ENCODE measurements at regions not wholly inside any gene's neighbourhood (a gene's known extent, or its start where the extent isn't known, plus 50 kb on each side); places are given as distances from the start of the nearest gene placed in this dataset.

DNA sequence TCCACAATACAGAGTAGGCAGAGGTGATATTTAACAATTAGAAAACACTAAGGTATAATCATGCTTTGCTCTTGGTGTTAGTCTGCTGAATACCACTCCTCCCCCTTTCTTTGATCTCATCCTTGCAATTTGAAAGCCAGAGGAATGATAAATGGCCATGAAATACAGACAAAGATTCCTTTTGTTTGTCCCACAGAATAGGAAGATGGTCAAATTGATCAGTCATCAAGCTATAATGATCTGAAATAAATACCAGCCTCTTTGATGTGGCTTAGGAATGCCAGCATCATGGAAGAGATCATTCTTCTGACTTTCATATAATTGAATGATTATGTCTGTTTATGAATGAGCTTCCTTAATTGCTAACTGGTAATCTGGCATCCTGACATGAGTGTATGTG lies 1541.7 kb upstream of the CDH8 start:
- DNase-seq = no peak

GRCh38 chr16:63575041-63575440 lies 1538.8 kb upstream of the CDH8 start:
- no peak for DNase-seq

DNA sequence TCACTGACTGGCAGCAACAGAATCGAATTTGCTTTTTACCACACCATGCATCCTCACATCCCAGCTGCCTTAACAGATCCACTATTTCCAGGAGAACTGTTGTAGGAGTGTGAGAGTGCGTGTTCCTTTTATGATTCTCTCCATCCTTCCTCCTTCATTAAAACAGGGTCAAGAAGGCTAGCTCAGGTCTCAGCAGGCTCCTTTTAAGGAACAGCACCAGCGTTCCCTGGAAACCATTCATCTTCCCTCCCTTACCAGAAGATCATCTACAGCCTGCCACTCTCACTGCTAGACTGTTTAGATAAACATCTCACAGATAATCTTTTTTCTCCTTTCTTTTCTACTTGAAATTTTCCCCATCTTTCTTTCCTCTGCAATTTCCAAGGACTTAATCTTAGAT lies 1531.9 kb upstream of the CDH8 start:
- DNase-seq = no peak

DNA sequence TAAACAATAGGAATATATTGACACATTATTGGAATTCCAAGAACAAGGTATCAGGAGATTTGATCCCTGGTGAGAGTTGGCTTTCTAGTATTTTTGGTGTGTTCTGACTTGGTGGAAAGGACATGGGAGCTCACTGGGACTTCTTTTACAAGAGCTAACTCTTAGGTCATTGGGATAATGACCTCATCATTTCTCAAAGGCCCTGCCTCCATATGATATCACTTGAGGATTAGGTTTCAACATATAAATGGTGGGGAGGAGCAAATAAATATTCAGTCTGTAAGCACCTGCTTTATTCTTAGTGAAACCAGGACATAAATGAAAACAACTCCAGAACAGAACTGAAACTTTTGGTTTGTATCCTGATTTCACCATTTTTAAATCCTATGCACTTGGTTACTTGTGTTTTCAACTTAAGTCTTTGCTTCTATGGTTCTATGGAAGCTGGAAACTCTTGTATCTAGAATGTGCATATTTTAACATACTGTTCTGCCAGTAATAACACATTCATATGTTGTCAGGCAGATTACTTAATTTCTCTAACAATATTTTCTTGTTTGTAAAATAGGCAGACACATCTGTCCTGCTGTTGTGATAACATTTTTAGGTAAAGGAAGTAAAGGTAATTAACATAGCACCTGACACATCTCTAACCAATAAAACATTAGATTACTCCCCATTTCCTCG lies 1527.7 kb upstream of the CDH8 start:
- no peak for DNase-seq

GRCh38 chr16:63553980-63554379 lies 1517.7 kb upstream of the CDH8 start:
- DNase-seq = no peak

DNA sequence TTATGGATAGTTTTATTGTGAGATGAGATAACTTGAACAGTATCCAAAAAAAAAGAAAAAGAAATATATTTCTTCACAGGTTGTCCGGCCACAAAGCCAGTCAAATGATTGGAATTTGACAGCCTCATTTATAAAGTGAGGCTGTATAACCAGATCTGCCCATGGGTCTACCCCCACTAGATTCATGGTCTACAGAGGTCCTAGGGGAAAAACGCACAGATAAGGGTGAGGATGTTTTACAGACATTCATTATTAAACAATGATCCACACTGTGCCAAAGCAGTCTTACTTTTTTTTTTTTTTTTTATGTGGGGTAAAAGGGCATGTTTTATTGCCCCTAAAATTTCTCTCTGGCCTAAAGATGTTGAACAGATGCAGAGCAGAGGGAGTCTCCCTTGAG lies 1503.0 kb upstream of the CDH8 start:
- DNase-seq = no peak

DNA sequence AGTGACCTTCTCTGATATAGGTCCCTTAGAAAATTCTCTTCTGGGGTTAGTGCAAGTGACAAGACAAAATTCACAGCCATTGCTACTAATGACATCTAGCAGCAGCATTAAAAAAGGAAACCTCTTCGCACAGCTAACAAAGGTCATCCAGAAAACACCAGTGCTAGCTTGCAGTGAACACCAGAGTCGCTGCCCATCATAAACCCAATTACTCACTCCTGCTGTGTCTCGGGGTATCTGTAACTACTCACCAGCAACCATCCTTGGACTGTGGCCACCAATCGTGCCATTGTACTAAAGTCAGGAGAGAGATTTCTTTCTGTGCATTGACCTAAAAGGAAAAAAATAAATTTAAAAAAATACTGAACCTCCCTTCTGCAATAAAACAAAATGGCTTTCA lies 1494.7 kb upstream of the CDH8 start:
- DNase-seq = no peak

DNA sequence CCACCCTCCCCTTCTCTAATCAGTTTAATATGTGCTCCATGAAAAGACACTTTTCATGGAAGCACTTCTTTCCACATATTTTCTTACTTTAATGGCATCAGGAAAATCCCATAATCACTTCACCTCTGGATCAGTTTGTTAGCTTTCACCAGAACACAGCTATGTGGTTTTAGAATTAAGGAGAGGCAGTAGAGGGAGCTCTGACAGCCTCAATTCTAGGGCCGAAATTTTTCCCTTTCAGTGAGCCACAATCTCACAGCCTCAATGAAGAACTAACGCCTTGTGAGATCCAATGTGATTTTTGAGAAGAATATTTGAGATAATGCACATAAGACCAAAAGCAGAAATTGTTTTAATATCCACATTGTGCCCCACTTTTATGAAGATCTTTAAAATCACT lies 1494.0 kb upstream of the CDH8 start:
- DNase-seq = peak; percentile 7

- DNase-seq = no peak
These were observed 1491.2 kb upstream of the CDH8 start for GRCh38 chr16:63527404-63527803.

DNA sequence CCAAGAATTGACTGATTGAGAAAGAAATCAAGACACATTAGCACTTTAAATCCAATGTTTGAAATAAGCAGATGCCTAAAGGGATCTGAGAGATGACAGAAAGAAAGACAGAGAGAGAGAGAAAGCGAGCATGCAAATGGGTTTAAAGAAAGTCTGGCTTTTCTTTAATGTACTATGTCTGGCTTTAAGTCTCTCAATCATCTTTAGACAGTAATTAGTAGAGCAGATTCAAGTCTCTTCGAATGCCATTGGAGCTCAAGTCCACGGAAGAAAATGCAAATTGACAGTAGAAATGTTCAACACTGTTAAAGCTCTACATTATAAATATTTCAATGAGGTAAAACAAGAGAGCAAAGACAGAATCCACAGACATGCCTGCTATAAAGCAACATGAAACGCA lies 1480.2 kb upstream of the CDH8 start:
- no peak for DNase-seq

GRCh38 chr16:63512910-63513309 lies 1476.7 kb upstream of the CDH8 start:
- DNase-seq = no peak

DNA sequence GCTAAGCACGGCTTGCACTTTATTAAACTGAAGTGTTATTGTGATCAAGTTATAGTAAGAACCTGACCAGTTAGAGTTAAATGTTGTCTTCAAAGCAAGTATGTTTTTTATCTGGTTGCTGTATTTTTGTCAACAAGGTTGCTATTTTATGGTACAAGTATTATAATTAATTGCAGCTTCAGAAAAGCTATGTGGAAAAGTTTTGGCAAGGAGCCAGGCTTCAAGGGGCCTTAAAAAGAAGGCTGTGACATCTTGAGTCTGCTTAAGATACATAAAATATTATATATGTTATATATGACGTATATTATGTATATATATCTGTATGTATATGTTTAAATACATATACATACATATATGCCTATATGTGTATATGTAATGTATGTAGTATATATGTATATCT lies 1461.2 kb upstream of the CDH8 start:
- DNase-seq = no peak

- DNase-seq = no peak
These were observed 1460.0 kb upstream of the CDH8 start for GRCh38 chr16:63496282-63496681.

DNA sequence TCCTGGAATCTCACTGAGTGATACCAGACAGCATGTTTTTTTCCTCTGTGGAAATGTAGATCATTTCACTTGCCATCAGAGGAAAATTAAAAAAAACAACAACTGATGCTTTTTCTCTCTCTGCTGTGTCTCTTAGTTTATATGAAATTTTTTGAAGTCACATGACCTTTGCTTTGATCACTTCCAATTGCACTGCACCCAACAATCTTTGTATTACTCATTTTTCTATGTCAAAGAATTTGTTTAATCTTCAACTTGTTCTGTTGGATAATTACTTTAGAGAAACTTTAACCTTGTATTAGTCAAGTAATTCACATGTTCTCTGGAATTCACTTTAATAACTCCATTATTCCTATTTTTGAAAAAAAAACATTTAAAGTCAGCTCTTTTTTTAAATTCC lies 1452.7 kb upstream of the CDH8 start:
- DNase-seq = no peak

DNA sequence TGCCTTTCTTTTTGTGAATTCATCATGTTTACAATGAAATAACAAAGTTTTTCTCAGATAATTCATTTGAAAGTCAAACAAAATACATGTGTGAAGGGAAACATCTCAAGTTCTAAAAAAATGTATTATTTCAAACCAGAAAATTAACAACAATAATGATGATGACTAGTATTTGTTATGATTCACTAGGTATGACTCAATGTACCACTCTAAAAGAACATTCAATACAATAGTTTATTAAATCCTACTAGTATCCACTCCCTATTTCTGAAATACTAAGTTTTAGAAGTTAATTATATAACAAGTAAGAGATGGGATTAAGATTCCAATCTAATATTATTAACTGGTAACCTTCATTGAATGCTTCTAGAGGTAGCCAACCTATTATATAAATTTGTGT lies 1444.8 kb upstream of the CDH8 start:
- no peak for DNase-seq

- DNase-seq = no peak
These were observed 1437.5 kb upstream of the CDH8 start for GRCh38 chr16:63473725-63474124.

DNA sequence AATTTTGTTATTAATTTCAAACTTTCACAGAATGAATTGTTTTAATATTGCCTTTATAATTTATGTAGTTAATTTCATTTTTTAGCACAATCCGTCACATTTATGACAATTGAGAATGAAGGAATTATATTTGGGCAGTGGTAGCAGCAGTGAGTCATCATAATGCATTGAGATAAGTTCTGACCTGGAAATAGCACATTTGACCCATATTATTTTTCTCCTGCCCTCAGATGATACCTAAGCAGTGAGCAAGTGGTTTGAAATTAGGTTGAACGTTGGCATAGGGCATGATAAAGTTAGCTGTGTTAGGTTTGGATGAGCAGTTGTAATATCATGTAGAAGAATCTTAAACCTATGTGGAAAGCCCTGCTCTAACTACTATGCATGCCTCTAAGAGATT lies 1431.3 kb upstream of the CDH8 start:
- no peak for DNase-seq

DNA sequence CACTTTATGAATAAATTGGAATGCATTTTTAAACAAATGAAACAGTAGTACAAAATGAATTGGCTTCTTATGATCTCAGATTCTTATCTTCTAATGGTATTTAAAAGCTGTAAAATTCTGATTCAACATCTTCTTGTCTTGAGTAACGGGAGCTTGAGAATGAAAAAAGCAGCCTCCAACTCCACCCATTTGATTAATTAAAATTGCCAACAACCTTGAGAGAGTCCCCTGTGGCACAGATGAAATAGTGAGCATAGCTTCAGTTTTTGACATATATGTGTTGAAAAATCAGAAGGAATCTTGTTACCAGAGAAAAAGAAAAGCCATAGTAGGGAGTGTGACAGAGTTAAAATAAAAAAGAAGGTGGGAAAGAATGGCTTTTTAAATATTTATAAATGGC lies 1426.1 kb upstream of the CDH8 start:
- DNase-seq = no peak

DNA sequence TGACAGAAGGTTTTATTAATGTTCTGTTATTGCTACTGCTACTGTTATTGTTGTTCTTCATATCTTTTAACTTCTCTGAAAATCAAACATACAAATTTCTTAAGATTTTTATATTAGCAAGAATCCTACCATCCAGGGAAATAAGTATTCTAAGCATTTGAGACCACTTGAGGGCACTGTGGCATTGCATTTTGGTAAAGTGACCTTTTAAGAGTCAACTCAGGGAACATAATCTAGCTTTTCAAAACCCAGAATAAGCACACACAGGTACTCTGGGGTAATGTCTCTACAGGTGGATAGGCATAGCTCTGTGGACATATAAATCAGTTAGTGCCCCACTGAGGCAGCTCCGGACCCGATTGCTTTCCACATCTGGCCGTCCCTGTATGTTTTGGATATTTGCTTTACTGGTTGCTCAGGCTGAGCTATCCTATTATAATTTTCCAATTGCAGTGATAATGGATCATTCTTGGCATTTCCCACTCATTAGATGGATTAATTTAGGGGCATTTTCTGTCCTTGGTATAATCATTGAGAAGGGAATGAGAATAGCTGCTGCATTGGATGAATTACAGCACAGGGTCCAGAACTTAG lies 1425.1 kb upstream of the CDH8 start:
- DNase-seq = peak; percentile 74

GRCh38 chr16:63458846-63459245 lies 1422.6 kb upstream of the CDH8 start:
- DNase-seq = no peak

DNA sequence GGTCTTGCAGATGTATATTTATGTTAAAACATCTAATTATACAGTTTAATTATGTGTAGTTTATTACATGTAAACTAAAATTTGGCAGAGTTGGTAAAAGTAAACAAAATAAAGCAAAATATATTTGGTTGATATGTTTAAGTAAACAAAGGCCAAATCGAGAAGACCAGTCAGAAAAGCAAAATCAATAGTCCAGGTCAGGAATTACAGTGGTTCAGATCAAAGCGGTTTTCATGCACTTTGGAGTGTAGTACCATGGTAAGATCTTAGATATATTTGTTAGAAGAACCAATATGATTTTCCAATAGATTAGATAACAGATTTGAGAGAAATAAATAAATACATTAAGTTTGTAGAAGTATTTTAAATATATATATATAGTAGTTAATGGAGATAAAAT lies 1421.6 kb upstream of the CDH8 start:
- no peak for DNase-seq

DNA sequence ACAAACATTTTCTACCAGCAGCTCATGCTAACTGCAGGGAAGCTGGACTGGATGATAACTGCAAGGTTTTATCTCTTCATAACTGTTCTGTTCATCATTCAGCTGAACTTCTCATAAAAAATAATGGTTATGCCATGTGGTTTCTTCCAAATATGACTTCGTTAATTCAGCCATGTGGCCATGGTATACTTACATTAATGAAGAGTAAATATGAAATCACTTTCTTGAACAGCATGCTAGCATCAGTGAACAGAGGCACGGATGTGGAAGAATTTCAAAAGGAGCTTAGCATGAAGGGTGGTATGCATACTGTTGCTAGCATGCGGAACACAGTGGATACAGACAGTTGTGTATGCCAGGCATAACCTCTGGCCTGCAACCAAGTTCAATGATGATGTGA lies 1417.0 kb upstream of the CDH8 start:
- no peak for DNase-seq

GRCh38 chr16:63447121-63447520 lies 1410.9 kb upstream of the CDH8 start:
- peak; percentile 65 for DNase-seq

GRCh38 chr16:63442246-63442645 lies 1406.0 kb upstream of the CDH8 start:
- DNase-seq = no peak

GRCh38 chr16:63426275-63426870 lies 1390.1 kb upstream of the CDH8 start:
- peak; percentile 68 for DNase-seq
